ENCODE measurements at regions not wholly inside any gene's neighbourhood (a gene's known extent, or its start where the extent isn't known, plus 50 kb on each side); places are given as distances from the start of the nearest gene placed in this dataset.

GRCh38 chr10:59068581-59069191 is 107.8 kb upstream of the PHYHIPL start:
- no peak overlapping the region for H3K4me3 ChIP-seq
- no peaks in the 10 kb centered on the region for H3K27me3 ChIP-seq
- no peaks in the 10 kb centered on the region for H3K9me3 ChIP-seq
- no peak overlapping the region for H3K27ac ChIP-seq (replicated peaks in 1 of 4)
- WGBS = 65% methylated on average over 5 of the region's 5 CpGs
- no peak for DNase-seq (ENCODE audit: extremely low spot score)
- H3K4me1 ChIP-seq = no peaks in the 10 kb centered on the region
- no peak for TF ChIP-seq POLR2A (IDR thresholded peaks at IDR 0.05; ENCODE audit: low read depth)
- no peak for TF ChIP-seq CTCF (IDR thresholded peaks at IDR 0.05)
- no peak for TF ChIP-seq EP300 (IDR thresholded peaks at IDR 0.05)
- TF ChIP-seq POLR2AphosphoS5 (IDR thresholded peaks at IDR 0.05) = no peak
- intact Hi-C loops (cut with DNase I) = no loop called here
- no peaks in the 10 kb centered on the region for H3K36me3 ChIP-seq

- no peaks in the 10 kb centered on the region for H3K36me3 ChIP-seq
- no peak for DNase-seq (ENCODE audit: extremely low spot score)
- intact Hi-C loops (cut with DNase I) = no loop called here
- no peak for TF ChIP-seq CTCF (IDR thresholded peaks at IDR 0.05)
- no peak for TF ChIP-seq EP300 (IDR thresholded peaks at IDR 0.05)
- TF ChIP-seq POLR2AphosphoS5 (IDR thresholded peaks at IDR 0.05) = no peak
- TF ChIP-seq POLR2A (IDR thresholded peaks at IDR 0.05; ENCODE audit: low read depth) = no peak
- peaks cover 0 to under 1% (median under 1%) of the 10 kb centered on the region in 4 donors for H3K4me1 ChIP-seq
- H3K4me3 ChIP-seq = no peak overlapping the region
- H3K27ac ChIP-seq (replicated peaks in 1 of 4) = no peak overlapping the region
- H3K27me3 ChIP-seq = no peaks in the 10 kb centered on the region
- no peaks in the 10 kb centered on the region for H3K9me3 ChIP-seq
- 80% methylated on average over 1 of the region's 1 CpG for WGBS
Measured at GRCh38 chr10:59072038-59072437, 104.4 kb upstream of the PHYHIPL start.

GRCh38 chr10:59073456-59074053 is 102.9 kb upstream of the PHYHIPL start:
- TF ChIP-seq CTCF (IDR thresholded peaks at IDR 0.05) = no peak
- no peak for TF ChIP-seq EP300 (IDR thresholded peaks at IDR 0.05)
- no peak for TF ChIP-seq POLR2A (IDR thresholded peaks at IDR 0.05; ENCODE audit: low read depth)
- Histone ChIP-seq H3K4me1 (peaks cover 0 to 15% (median 11%) of the 10 kb centered on the region in 4 donors), H3K9me3 (no peaks in the 10 kb centered on the region), H3K27me3 (no peaks in the 10 kb centered on the region), H3K36me3 (no peaks in the 10 kb centered on the region), H3K27ac (replicated peaks in 1 of 4) (no peak overlapping the region), H3K4me3 (no peak overlapping the region)
- 89% methylated on average over 1 of the region's 1 CpG for WGBS
- intact Hi-C loops (cut with DNase I) = no loop called here
- DNase-seq (ENCODE audit: extremely low spot score) = no peak

GRCh38 chr10:59075576-59075975 is 100.9 kb upstream of the PHYHIPL start:
- DNase-seq (ENCODE audit: extremely low spot score) = no peak
- no peaks in the 10 kb centered on the region for H3K9me3 ChIP-seq
- TF ChIP-seq POLR2A (IDR thresholded peaks at IDR 0.05; ENCODE audit: low read depth) (no peak), POLR2AphosphoS5 (IDR thresholded peaks at IDR 0.05) (no peak), CTCF (IDR thresholded peaks at IDR 0.05) (no peak), EP300 (IDR thresholded peaks at IDR 0.05) (no peak)
- intact Hi-C loops (cut with DNase I) = no loop called here
- H3K27ac ChIP-seq (replicated peaks in 1 of 4) = no peak overlapping the region
- H3K4me1 ChIP-seq = peaks cover 5 to 36% (median 31%) of the 10 kb centered on the region in 4 donors
- WGBS = 100% methylated on average over 1 of the region's 1 CpG
- no peaks in the 10 kb centered on the region for H3K36me3 ChIP-seq
- no peaks in the 10 kb centered on the region for H3K27me3 ChIP-seq
- no peak overlapping the region for H3K4me3 ChIP-seq

Measured in esophagus muscularis mucosa (tissue), 4 donors.